Testis (tissue), 2 donors: ENCODE measurements at regions not wholly inside any gene's neighbourhood (a gene's known extent, or its start where the extent isn't known, plus 50 kb on each side); places are given as distances from the start of the nearest gene placed in this dataset.

Source experiments
- CTCF ChIP-seq, 3 experiments: fragments of 450-650 bp in 2 of 3; fragments of 200-600 bp in 1 of 3; sonication (generic) in 1 of 3; IDR thresholded peaks; one replicate each; pipeline ENCODE4 v1.5.1; 2016 to 2019; ENCODE audit warnings: antibody characterized with exemption in 3 of 3, mild to moderate bottlenecking in 2 of 3, moderate library complexity in 1 of 3
- POLR2A ChIP-seq: fragments of 450-650 bp; IDR thresholded peaks from one replicate; pipeline ENCODE4 v1.6.1; 2017; ENCODE audit warnings: antibody characterized with exemption, mild to moderate bottlenecking, moderate library complexity

DNA sequence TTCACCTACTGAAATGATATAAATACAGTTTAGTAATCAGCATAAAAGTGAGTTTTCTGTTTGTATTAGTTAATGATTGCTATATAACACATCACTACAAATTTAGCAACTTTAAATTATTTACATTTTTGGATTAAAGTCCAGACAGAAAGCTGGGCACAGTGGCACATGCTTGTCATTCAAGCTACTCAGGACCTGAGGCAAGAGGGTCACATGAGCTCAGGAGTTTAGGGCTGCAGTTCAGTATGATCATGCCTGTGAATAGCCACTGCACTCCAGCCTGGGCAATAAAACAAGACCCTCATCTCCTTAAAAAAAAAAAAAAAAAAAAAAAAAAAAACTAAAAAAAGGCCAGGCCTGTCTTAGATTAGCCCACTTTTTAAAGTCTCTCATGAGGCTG is 273.6 kb upstream of the CTNND2 start:
- TF ChIP-seq CTCF (IDR thresholded peaks at IDR 0.05) = no peak
- no peak for TF ChIP-seq POLR2A
